Stimulated activated CD8-positive, alpha-beta memory T cell treated with anti-CD3 and anti-CD28 coated beads, Interleukin-7, amount 100 ng/mL, for 24 hours (primary cell): ENCODE measurements at regions not wholly inside any gene's neighbourhood (a gene's known extent, or its start where the extent isn't known, plus 50 kb on each side); places are given as distances from the start of the nearest gene placed in this dataset.

Experiments
- DNase-seq: peaks from one replicate; pipeline ENCODE4 v3.0.0-alpha.2; 2020; ENCODE audit warnings: low read depth

DNA sequence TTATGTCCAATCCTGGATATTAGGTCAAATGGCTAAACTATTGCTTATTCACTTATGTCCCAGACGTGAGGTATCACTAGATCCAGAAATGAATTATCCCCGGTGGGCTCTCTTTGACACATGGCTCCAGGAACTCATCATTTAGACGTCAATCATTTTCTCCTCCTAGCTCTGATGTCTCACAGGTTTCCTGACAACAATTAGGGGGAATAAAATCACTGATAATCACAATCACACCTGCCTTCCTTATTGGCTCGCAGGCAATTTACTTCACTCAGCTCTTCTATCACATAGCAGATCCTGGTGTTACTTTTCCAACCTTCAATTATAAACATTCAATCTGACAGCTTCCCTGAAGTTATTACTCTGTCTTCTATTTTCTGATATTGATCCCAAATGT is 634.0 kb upstream of the TENM4 start:
- no peak for DNase-seq

DNA sequence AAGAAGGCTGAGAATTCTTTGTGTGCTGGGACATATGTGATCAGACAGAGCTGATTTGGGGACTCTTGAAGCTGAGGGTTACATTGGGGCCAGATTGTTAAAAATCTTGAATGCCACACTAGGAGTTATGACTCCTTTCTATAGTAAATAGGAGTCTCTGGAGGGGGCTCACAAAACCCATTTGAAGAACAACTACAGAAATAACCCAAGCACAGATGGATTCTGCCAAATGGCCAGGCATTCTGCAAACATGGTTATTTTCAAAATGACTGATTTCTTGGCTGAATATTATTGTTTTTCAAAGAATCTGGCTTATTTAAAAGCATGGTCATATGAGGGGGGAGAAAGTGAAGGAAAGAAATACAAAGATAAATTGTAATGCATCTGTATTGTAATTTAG is 625.5 kb upstream of the TENM4 start:
- DNase-seq: no peak

DNA sequence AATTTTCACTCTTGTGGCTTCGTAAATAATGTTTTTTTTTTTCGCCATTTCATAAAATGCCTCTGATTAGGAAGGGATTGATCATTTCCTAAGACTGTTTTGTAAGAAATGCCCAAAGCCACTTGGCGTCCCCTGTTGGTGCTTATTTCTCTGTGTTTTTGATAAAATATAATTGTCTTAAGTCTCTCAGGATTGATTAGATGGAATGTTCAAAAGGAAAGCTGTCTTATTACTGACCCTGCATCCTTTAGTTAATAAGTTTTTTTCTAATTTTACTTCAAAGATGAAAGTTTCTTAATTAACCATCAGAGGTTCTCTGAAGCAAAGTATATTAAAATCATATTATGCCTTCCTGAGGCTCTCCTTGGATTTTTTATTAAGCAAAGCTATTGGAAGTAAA is 624.3 kb upstream of the TENM4 start:
- DNase-seq: no peak

DNA sequence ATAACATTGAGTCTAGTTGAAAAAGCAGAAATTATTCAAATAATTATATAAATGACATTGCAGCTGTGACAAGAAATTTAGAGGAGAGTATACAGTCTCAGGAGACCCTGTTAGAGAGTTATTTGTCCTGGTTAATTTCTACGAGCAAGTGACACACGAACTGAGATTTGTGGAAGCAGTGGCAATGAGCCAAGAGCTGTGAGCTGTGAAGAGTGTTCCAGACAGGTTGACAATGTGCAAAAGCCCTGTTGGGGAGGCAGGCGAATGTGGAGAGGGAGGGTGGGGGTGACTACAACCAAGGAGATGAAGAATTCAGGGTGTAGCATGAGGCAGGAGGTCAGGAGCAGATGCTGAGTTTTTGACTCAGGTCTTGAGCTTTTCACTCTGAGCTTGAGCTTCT is 620.2 kb upstream of the TENM4 start:
- DNase-seq: no peak

DNA sequence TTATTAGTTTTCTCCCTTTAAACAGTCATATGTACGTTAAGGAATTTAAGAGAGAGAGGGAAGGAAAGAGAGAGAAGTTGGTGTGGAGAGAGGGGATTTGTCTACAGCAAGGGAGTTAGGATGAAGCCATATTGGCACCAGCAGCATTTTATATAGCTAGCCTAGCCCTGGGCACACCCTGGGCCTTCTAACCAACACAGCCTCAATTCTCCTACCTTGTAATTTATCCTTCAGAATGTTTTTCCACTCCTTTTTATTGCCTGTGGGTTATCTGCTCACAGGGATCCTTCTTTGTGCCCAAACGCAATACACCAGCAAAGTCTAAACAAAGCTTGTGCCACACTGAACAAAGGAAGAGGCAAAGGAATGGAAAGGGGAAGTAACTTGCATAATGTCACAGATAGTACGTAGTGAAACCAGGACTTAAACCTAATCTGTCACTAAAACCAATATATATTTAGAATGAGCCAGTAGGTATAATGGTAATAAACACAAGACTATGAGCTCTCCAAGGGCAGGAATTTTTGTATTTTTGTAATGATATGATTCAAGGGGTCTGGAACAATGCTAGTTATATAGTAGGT is 613.8 kb upstream of the TENM4 start:
- no peak for DNase-seq

DNA sequence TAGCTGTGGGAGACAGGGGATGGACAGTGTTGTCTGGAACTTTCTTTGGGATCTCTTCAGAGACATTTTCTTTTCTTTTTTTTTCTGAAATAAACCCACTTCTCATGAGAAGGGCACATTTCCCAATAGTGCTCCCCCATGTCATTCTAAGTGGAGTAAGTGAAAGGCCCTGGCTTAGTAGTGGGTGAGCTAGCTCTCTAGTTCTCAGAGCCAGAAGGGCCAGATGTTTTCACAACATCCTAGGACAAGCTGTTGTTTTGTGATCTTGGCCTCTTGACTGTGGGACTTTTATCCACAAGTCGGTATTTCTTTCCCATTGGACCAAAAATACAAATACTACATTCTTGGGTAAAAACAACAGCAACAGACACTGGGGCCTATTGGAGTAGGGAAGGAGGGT is 607.7 kb upstream of the TENM4 start:
- DNase-seq: no peak

DNA sequence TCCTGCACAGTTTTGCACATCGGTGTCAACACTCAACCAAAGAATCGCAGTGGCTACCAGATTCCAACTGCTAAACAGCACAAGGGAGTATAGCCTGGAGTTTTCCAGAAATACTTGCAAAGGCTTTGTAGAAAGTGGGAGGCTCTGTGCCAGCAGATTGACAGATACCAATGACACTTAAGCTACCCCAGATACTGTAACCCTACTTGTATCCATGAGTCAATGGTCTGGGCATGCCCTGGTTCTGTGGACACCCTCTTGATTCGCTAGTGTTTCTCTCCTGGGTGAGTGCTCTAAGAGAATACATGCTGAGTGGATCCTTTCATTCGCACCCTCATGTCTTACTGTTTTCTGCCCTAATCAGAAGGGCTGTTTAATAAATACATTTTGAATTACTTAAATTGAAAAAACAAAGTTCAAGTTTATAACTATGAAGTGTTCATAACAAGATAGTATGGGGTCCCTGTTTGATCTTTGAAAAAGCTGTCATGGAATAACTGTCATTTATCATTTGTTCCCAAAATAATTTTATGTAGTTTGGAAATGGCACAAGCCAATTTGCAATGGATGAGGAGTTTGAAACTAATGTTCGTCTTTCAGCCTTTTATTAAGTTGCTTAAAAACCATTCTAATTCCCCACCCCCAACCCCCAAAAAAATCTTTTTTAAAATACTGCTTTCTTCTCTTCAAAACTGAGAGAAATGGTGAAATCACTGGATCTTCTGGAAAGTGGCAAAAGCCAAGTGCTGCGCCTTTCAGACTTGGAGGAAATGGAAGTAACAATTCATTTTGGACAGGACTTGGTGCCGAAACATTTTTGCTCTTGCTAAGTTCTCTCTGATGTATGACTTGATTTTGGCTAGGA is 600.5 kb upstream of the TENM4 start:
- no peak for DNase-seq

GRCh38 chr11:80034801-80035200 is 594.0 kb upstream of the TENM4 start:
- DNase-seq: no peak

GRCh38 chr11:80031014-80031600 is 590.3 kb upstream of the TENM4 start:
- no peak for DNase-seq

DNA sequence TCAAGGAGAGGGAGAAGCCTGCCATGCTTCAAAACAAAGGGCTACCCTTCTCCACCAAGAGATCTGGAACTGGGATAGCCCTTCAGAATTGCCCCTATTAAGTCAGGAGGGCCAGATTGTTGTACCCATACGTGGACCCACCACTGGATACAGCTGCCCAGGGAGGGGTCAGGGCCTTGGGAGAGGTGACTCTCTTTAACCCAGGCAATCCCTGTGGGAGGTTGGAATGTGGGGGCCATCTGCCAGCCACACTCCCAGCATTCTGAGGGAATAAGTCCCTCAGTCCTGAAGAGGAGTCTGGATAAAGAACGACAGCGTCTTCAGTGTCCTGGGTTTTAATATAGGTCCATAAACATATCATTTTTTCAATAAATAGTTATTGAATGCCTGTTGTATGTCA is 588.2 kb upstream of the TENM4 start:
- DNase-seq: no peak

GRCh38 chr11:80024119-80024518 is 583.3 kb upstream of the TENM4 start:
- no peak for DNase-seq

- no peak for DNase-seq
These were observed 582.6 kb upstream of the TENM4 start for GRCh38 chr11:80023386-80023785.

DNA sequence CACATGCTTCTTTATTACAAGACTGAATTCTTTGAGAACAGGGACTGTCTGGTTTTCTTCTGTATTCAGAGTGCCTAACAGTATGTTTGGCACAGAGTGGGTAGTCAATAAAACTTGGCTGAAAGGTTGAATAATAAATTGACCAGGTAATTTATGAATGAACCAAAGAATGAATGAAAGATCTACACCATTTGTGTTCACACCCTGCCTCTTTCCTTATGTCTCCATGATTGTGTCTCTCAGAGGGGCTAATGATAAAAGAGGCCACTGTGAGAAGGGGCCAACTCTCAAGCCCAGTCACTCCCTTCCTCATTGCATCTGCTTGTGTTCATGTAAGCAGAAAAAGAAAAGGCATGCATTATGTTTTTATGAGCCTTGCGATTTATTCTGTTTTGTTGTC is 569.7 kb upstream of the TENM4 start:
- no peak for DNase-seq

DNA sequence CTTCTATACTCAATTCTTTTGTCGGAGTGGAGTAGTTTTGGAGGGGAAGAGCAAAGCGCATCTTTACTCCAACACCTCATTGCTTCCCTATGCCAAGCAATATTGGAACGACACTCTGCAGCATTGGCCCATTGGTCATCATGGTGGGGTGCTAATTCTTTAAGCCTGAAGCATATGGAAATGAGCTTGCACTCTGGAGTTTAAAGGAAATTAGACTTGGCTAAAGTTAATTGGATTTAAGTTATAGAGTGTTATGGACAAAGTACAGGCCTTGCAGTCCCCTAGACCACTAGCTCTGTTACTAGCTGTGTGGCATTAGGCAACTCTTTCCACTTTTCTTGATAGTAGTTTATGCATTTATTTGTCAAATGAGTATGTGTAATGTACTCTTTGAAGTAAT is 568.3 kb upstream of the TENM4 start:
- DNase-seq: no peak

- no peak for DNase-seq
These were observed 566.8 kb upstream of the TENM4 start for GRCh38 chr11:80007616-80008015.

GRCh38 chr11:79990141-79990540 is 549.3 kb upstream of the TENM4 start:
- DNase-seq: no peak

- DNase-seq: no peak
These were observed 541.4 kb upstream of the TENM4 start for GRCh38 chr11:79982185-79982584.

DNA sequence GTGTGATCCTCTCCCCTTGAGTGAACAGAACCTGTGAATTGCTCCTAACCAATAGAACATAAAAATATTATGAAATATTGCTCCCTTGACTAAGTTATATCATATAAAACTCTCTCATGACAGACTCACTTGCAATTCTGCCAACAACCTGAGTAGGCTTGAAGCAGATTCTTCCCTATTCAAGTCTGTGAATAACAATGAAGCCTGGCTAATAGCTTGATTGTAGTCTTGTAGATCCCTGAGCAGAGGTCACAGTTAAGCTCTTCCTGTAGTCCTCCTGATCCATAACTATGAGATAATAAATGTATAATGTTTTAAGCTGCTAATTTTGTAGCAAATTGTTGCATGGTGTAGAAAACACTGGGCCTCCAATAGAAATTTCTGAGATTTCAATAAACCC is 540.1 kb upstream of the TENM4 start:
- no peak for DNase-seq

DNA sequence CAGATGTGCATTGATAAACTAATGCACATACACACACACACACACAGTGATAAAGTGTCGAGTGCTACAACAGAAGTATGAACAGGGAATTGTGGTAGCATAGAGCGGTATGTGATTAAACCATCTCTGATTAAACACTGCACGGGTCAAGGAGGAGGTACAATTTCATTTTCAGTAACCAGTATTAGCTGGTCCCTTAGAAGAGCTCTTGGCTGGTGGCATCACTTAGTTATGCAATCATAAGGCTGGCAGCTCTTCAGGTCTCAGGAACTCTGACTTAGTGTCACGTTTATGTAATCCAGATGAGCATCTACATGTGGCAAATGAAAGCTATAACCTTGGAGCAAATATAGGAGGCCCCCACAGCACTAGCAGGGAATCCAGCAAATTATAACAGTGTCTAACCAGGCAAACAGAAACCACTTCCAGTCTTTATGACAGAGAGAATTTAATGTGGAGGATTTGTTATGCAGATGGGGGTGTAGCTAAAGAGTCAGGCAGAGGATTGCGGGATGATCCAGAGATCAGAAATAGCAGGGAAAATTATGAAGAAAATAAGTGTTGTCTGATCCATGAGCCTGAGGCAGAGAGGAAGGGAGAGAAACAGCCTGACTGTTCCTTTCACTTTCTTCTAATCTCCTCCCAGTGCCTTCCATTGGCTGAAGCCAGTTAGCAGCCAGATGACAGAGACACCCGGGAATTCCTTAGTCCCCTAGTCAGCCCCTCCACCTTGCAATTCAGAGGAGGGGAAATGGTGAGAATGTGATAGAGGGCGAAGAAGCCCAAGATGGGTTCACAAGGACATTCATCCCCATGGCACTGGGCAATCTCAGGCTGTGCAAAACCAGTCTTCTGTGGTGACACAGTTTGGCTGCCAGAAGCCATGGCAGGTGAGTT is 533.1 kb upstream of the TENM4 start:
- no peak for DNase-seq

- no peak for DNase-seq
These were observed 530.4 kb upstream of the TENM4 start for GRCh38 chr11:79971255-79971654.

GRCh38 chr11:79966592-79966991 is 525.8 kb upstream of the TENM4 start:
- no peak for DNase-seq

DNA sequence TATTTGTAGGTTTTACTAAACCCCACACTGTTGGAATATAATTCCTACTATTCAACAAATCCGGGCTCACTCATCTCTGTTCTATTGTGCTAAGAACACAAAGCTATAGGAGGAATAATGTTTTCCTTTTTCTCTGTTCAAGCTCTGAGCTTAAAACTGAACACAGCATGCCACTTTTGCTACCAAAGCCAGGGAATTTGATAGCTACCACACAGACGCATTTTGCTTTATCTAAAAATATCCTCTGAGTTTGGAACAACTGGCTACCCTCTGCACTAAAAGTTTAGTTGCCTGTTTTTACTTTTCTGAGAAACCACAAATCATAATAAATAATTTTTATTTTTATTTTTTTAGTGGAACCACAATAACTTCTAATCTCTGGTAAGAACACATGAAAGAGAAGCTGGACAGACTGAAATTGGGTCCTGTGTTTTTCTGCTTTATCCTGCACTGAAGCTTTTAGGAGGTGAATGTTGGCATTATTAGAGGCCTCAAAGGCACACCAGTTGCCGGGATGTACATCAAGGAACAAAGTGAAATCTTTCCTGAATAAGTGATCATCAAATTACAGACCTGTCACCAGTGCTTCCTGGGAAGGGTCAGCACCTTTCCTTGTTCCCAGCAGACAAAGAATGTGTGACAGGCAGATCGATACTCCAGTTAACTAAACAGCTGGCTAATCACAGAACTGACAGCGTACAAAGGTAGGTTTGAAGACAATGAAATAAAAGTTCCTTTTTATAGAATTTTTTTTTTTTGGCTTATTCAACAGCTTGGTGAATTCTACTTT is 523.2 kb upstream of the TENM4 start:
- DNase-seq: no peak
